DLD1 (cell line): ENCODE measurements at regions not wholly inside any gene's neighbourhood (a gene's known extent, or its start where the extent isn't known, plus 50 kb on each side); places are given as distances from the start of the nearest gene placed in this dataset.

Experiments used
- in situ Hi-C: cut with HindIII; loops from 2 replicates; pipeline ENCODE4 v1.10.0; 2017; ENCODE audit warnings: low sequenced_read_pairs

- in situ Hi-C loops: no loop called here
Observed at GRCh38 chr17:69605571-69605970, 191.1 kb downstream of the MAP2K6 start.

GRCh38 chr17:69606142-69606800, 191.8 kb downstream of the MAP2K6 start:
- in situ Hi-C loops: no loop called here

- in situ Hi-C loops: no loop called here
Observed at GRCh38 chr17:69607162-69607834, 192.8 kb downstream of the MAP2K6 start.

- in situ Hi-C loops: no loop called here
Observed at GRCh38 chr17:69608141-69608540, 193.6 kb downstream of the MAP2K6 start.

- in situ Hi-C loops: no loop called here
Observed at GRCh38 chr17:69608808-69609472, 194.4 kb downstream of the MAP2K6 start.

GRCh38 chr17:69609473-69610305, 195.2 kb downstream of the MAP2K6 start:
- in situ Hi-C loops: no loop called here

GRCh38 chr17:69620363-69620762, 205.9 kb downstream of the MAP2K6 start:
- in situ Hi-C loops: no loop called here

- in situ Hi-C loops: no loop called here
Observed at GRCh38 chr17:69625474-69625873, 211.0 kb downstream of the MAP2K6 start.

- in situ Hi-C loops: no loop called here
Observed at GRCh38 chr17:69630056-69630635, 215.6 kb downstream of the MAP2K6 start.

GRCh38 chr17:69634844-69635243, 220.3 kb downstream of the MAP2K6 start:
- in situ Hi-C loops: no loop called here

GRCh38 chr17:69637446-69638156, 223.1 kb downstream of the MAP2K6 start:
- in situ Hi-C loops: no loop called here

GRCh38 chr17:69639096-69639495, 224.6 kb downstream of the MAP2K6 start:
- in situ Hi-C loops: no loop called here

GRCh38 chr17:69640073-69640472, 225.6 kb downstream of the MAP2K6 start:
- in situ Hi-C loops: no loop called here

- in situ Hi-C loops: no loop called here
Observed at GRCh38 chr17:69643686-69644085, 229.2 kb downstream of the MAP2K6 start.

- in situ Hi-C loops: no loop called here
Observed at GRCh38 chr17:69646729-69647128, 232.2 kb downstream of the MAP2K6 start.

- in situ Hi-C loops: no loop called here
Observed at GRCh38 chr17:69650881-69651280, 236.4 kb downstream of the MAP2K6 start.

GRCh38 chr17:69651921-69652320, 237.4 kb downstream of the MAP2K6 start:
- in situ Hi-C loops: no loop called here

GRCh38 chr17:69654981-69655855, 240.7 kb downstream of the MAP2K6 start:
- in situ Hi-C loops: no loop called here

- in situ Hi-C loops: no loop called here
Observed at GRCh38 chr17:69655902-69656301, 241.4 kb downstream of the MAP2K6 start.
